H9 (cell line): ENCODE measurements at regions not wholly inside any gene's neighbourhood (a gene's known extent, or its start where the extent isn't known, plus 50 kb on each side); places are given as distances from the start of the nearest gene placed in this dataset.

Source experiments
- DNase-seq: peaks from one replicate; pipeline ENCODE4 v3.0.0-alpha.2; 2017
- H2AFZ ChIP-seq: one replicate; pipeline ENCODE4 v1.6.1; 2013; ENCODE audit warnings: mild to moderate bottlenecking, low read length, control low read depth, moderate library complexity
- H2AK5ac ChIP-seq: 2 replicates; pipeline ENCODE4 v1.6.1; 2013; ENCODE audit warnings: low read length, control low read depth, mixed read lengths; ENCODE audit not compliant: insufficient read length
- H2BK120ac ChIP-seq: one replicate; pipeline ENCODE4 v1.6.1; 2013; ENCODE audit warnings: low read depth, mild to moderate bottlenecking, low read length, control low read depth, inconsistent platforms; ENCODE audit not compliant: poor library complexity, severe bottlenecking
- H2BK12ac ChIP-seq: 2 replicates; pipeline ENCODE4 v1.6.1; 2013; ENCODE audit warnings: low read length, control low read depth, mixed read lengths, low read depth; ENCODE audit not compliant: insufficient read length
- H2BK15ac ChIP-seq: 2 replicates; pipeline ENCODE4 v1.6.1; 2013; ENCODE audit warnings: low read depth, low read length, control low read depth
- H2BK20ac ChIP-seq: one replicate; pipeline ENCODE4 v1.6.1; 2013; ENCODE audit warnings: low read depth, mild to moderate bottlenecking, low read length, control low read depth, inconsistent platforms; ENCODE audit not compliant: poor library complexity, severe bottlenecking
- H2BK5ac ChIP-seq: 2 replicates; pipeline ENCODE4 v1.6.1; 2013; ENCODE audit warnings: low read length, control low read depth, mixed read lengths; ENCODE audit not compliant: insufficient read length
- H3K14ac ChIP-seq: 2 replicates; pipeline ENCODE4 v1.6.1; 2013; ENCODE audit warnings: low read length, control low read depth; ENCODE audit not compliant: insufficient read depth
- H3K18ac ChIP-seq: 2 replicates; pipeline ENCODE4 v1.6.1; 2013; ENCODE audit warnings: low read depth, mild to moderate bottlenecking, mixed read lengths, low read length, control low read depth; ENCODE audit not compliant: insufficient read length
- H3K23ac ChIP-seq: 2 replicates; pipeline ENCODE4 v1.6.1; 2013; ENCODE audit warnings: low read length, control low read depth, mixed read lengths, low read depth; ENCODE audit not compliant: insufficient read length
- H3K23me2 ChIP-seq: 2 replicates; pipeline ENCODE4 v1.6.1; 2013; ENCODE audit warnings: low read depth, mild to moderate bottlenecking, mixed read lengths, low read length, control low read depth; ENCODE audit not compliant: insufficient read length, poor library complexity, severe bottlenecking
- H3K27ac ChIP-seq: 2 replicates; pipeline ENCODE4 v1.5.1; 2013; ENCODE audit warnings: low read length, control low read depth, mixed read lengths, low read depth; ENCODE audit not compliant: insufficient read length
- H3K27me3 ChIP-seq: 2 replicates; pipeline ENCODE4 v1.6.1; 2013; ENCODE audit warnings: low read length, control low read depth, inconsistent platforms; ENCODE audit not compliant: insufficient read depth
- H3K4ac ChIP-seq: 2 replicates; pipeline ENCODE4 v1.6.1; 2013; ENCODE audit warnings: low read depth, mild to moderate bottlenecking, control low read depth, inconsistent platforms, low read length, moderate library complexity
- H3K4me1 ChIP-seq: 2 replicates; pipeline ENCODE4 v1.6.1; 2013; ENCODE audit warnings: low read length, control low read depth, inconsistent platforms; ENCODE audit not compliant: insufficient read depth
- H3K4me2 ChIP-seq: 2 replicates; pipeline ENCODE4 v1.6.1; 2013; ENCODE audit warnings: low read length, control low read depth, mixed read lengths; ENCODE audit not compliant: insufficient read length, insufficient read depth
- H3K56ac ChIP-seq: 2 replicates; pipeline ENCODE4 v1.6.1; 2013; ENCODE audit warnings: low read depth, mild to moderate bottlenecking, mixed read lengths, low read length, control low read depth; ENCODE audit not compliant: insufficient read length
- H3K79me1 ChIP-seq: 2 replicates; pipeline ENCODE4 v1.6.1; 2013; ENCODE audit warnings: low read depth, mild to moderate bottlenecking, moderate library complexity, low read length, control low read depth, inconsistent platforms; ENCODE audit not compliant: insufficient read depth, poor library complexity, severe bottlenecking
- H3K79me2 ChIP-seq: 2 replicates; pipeline ENCODE4 v1.6.1; 2013; ENCODE audit warnings: low read length, control low read depth, inconsistent platforms; ENCODE audit not compliant: insufficient read depth
- H3K9ac ChIP-seq: 2 replicates; pipeline ENCODE4 v1.6.1; 2013; ENCODE audit warnings: low read length, control low read depth, mixed read lengths; ENCODE audit not compliant: insufficient read length; ENCODE audit errors: extremely low read depth
- H3K9me3 ChIP-seq: one replicate; pipeline ENCODE4 v1.6.1; 2013; ENCODE audit warnings: low read depth, low read length, inconsistent platforms; ENCODE audit not compliant: control insufficient read depth
- H3T11ph ChIP-seq: one replicate; pipeline ENCODE4 v1.6.1; 2013; ENCODE audit warnings: mild to moderate bottlenecking, low read length, control low read depth, inconsistent platforms
- H4K20me1 ChIP-seq: one replicate; pipeline ENCODE4 v1.6.1; 2013; ENCODE audit not compliant: control insufficient read depth, insufficient read length, insufficient read depth
- H4K5ac ChIP-seq: 2 replicates; pipeline ENCODE4 v1.6.1; 2013; ENCODE audit warnings: low read depth, mild to moderate bottlenecking, mixed read lengths, low read length, control low read depth; ENCODE audit not compliant: insufficient read length
- H4K8ac ChIP-seq: replicated peaks from 2 replicates; pipeline ENCODE4 v1.6.1; 2013; ENCODE audit warnings: low read length, control low read depth, mixed read lengths, low read depth; ENCODE audit not compliant: insufficient read length
- H4K91ac ChIP-seq: 2 replicates; pipeline ENCODE4 v1.6.1; 2013; ENCODE audit warnings: low read depth, mild to moderate bottlenecking, moderate library complexity, mixed read lengths, low read length, control low read depth; ENCODE audit not compliant: insufficient read length
- H3K27ac Mint-ChIP-seq, 3 experiments: 2 replicates in 2 of 3; 3 replicates in 1 of 3; pipeline ENCODE4 v1.8.0; 2020 to 2021; ENCODE audit warnings: mixed read lengths in 3 of 3, mild to moderate bottlenecking in 1 of 3, moderate library complexity in 1 of 3
- H3K27me3 Mint-ChIP-seq: 2 replicates; pipeline ENCODE4 v1.8.0; 2021; ENCODE audit warnings: low read depth, mild to moderate bottlenecking, moderate library complexity, mixed read lengths
- H3K36me3 Mint-ChIP-seq, 3 experiments: 2 replicates in 2 of 3; 3 replicates in 1 of 3; pipeline ENCODE4 v1.8.0; 2020 to 2021; ENCODE audit warnings: low read depth in 3 of 3, mixed read lengths in 3 of 3; ENCODE audit not compliant: insufficient read depth in 1 of 3
- H3K4me1 Mint-ChIP-seq, 2 experiments: 2 replicates each; pipeline ENCODE4 v1.8.0; 2020; ENCODE audit warnings: mixed read lengths in 2 of 2
- H3K4me3 Mint-ChIP-seq, 2 experiments: 2 replicates in 1 of 2; 3 replicates in 1 of 2; pipeline ENCODE4 v1.8.0; 2020 to 2021; ENCODE audit warnings: mild to moderate bottlenecking in 2 of 2, mixed read lengths in 2 of 2, moderate library complexity in 1 of 2
- H3K9me3 Mint-ChIP-seq, 2 experiments: 2 replicates in 1 of 2; 3 replicates in 1 of 2; pipeline ENCODE4 v1.8.0; 2020; ENCODE audit warnings: mild to moderate bottlenecking in 2 of 2, mixed read lengths in 2 of 2, moderate library complexity in 1 of 2
- WGBS: extraction: QIAGEN DNeasy Blood & Tissue Kit; methylation state at CpG from one replicate; pipeline ENCODE4 v1.1.7; 2013; ENCODE audit warnings: missing lambda C conversion rate, low lambda C conversion rate, mixed read lengths; ENCODE audit not compliant: insufficient read length; ENCODE audit errors: extremely low coverage; 5-methylcytosine and 5-hydroxymethylcytosine counted together
- TF ChIP-seq, protein P1 (sequence below): fragments of 200-600 bp; sonication (generic); conservative IDR thresholded peaks from 3 replicates; pipeline ENCODE4 v1.8.0; 2021; ENCODE audit warnings: antibody characterized with exemption, mild to moderate bottlenecking

DNA sequence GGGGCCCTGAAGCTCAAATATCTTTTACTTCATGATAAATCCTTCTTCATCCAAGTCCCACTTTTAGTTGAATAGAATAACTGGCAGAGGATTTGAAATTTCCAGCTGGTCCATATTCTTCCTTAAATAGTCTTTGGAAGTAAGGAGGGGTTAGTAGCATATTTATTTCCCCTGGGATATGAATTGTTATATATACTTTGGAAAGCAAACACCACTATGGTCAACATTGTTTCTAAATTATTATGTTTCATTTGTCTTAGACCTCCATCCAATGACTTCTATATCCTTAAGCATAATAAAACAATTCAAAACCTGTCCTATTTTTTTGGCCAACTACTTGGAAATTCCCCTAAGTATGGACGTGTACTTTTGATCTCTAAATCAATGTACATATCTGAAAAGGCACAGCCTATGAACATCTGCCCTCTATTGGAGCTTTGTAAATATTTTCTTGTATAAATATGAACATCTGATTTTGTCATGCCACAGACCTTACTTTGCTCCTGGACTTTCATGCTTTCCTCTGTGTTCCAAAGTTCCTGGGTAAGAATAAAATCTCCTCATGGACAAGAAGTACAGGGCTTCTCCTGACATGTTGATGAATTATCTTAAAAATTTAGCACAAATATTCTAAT, 1212.0 kb downstream of the GALC start:
- Mint-ChIP-seq H3K9me3 (peaks cover 6% of the 10 kb centered on the region in 2 experiments), H3K36me3 (peaks cover 4 to 7% (median 5%) of the 10 kb centered on the region in 3 experiments; a peak in 5 of 7 replicates), H3K27me3 (no peaks in the 10 kb centered on the region), H3K4me3 (no peak overlapping the region), H3K27ac (no peak overlapping the region), H3K4me1 (peaks cover 0 to 3% of the 10 kb centered on the region in 2 experiments; a peak in 1 of 4 replicates)
- Histone ChIP-seq H3K79me2 (no peaks in the 10 kb centered on the region), H3K23me2 (no peaks in the 10 kb centered on the region), H4K8ac (no peak overlapping the region), H2BK12ac (no peak overlapping the region), H4K5ac (no peak overlapping the region), H4K91ac (no peak overlapping the region), H3K23ac (no peak overlapping the region), H3T11ph (no peak overlapping the region), H3K79me1 (no peaks in the 10 kb centered on the region), H3K14ac (no peak overlapping the region), H2AFZ (no peak overlapping the region), H2BK20ac (no peak overlapping the region), H3K9me3 (no peaks in the 10 kb centered on the region), H2AK5ac (no peak overlapping the region), H3K27ac (no peak overlapping the region), H3K18ac (no peak overlapping the region), H3K56ac (no peak overlapping the region), H2BK5ac (no peak overlapping the region), H3K4me1 (no peaks in the 10 kb centered on the region), H3K27me3 (no peaks in the 10 kb centered on the region), H3K4ac (no peak overlapping the region), H3K9ac (no peak overlapping the region), H2BK120ac (no peak overlapping the region), H3K4me2 (no peak overlapping the region), H4K20me1 (no peaks in the 10 kb centered on the region), H2BK15ac (no peak overlapping the region)
- DNase-seq, result no peak
- no CpG with 5 or more reads among the region's 1 CpG for WGBS
- TF ChIP-seq, protein P1, sequence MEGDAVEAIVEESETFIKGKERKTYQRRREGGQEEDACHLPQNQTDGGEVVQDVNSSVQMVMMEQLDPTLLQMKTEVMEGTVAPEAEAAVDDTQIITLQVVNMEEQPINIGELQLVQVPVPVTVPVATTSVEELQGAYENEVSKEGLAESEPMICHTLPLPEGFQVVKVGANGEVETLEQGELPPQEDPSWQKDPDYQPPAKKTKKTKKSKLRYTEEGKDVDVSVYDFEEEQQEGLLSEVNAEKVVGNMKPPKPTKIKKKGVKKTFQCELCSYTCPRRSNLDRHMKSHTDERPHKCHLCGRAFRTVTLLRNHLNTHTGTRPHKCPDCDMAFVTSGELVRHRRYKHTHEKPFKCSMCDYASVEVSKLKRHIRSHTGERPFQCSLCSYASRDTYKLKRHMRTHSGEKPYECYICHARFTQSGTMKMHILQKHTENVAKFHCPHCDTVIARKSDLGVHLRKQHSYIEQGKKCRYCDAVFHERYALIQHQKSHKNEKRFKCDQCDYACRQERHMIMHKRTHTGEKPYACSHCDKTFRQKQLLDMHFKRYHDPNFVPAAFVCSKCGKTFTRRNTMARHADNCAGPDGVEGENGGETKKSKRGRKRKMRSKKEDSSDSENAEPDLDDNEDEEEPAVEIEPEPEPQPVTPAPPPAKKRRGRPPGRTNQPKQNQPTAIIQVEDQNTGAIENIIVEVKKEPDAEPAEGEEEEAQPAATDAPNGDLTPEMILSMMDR, result no peak
